ENCODE measurements at regions not wholly inside any gene's neighbourhood (a gene's known extent, or its start where the extent isn't known, plus 50 kb on each side); places are given as distances from the start of the nearest gene placed in this dataset.
A peak's percentile ranks its signal among the peaks of the same experiment; 100 is the strongest.
"Not testable (repeated sequence)": the region's sequence is repeated elsewhere in the genome, so short reads cannot be mapped to it uniquely, and the experiment has no call there.

DNA sequence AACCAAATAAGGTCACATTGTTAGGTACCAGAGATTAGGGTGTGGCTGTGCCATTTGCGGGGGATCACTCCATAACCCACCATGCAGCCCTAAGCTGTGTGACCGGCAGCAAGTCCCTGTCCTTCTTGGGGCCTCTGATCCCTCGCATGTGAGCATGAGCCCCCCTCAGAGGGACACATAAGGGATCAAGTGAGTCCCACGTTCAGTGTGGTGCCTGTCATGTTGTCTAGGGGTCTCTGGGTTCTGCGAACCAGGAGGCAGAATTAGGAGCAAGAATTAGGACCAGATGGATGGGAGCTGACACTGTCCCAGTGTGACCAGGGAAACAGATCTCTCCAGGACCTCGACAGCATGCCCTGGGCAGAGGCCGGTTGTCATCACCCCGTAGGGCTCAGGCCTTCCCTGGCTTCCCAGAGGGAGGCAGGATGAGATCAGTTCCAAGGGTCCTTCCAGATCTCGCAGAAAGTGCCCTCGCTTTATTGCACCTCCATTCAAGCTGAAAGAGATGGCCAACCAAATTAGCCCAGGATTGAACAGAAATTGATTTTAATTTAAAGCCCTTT, 113.2 kb upstream of the OTOS start:
- no peak for DNase-seq (ENCODE audit: low spot score)

DNA sequence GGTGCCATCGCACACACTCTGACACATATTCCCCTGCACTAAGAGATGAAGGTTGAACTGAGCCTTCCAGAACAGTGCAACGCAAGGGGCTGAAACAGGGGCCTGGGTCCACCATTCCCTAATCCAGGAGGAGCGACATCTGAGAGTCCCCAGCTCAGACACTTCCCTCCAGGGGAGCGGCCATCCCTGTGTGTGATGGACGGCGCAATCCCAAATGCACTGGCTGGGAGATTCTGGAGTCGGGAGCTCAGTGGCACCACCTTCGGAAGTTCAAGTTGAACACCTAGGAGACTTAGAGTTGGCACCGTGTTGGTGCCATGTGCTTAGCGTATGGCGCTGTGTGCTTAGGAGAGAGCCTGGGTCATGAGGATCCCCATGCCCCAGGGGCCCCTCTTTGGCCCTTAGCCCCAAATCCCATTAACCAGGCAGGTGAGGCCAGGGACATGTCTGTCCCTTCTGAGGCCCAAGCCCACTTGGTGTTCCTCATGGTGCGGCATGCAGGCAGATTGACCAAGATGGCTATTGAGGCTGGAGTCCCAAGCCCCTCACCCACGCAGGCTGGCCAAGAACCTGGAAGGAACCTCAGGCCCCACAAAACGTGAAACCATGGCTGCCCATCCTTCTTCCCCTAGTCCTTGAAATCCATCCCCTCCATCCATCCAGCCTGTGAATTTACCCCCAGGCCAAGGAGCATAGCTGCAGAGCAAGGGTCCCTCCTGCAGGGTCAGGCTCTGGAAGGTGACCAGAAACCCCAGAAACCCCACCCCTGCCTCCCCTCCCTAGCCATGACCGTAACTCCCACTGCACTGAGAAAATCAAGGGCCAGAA, 114.1 kb upstream of the OTOS start:
- no peak for DNase-seq (ENCODE audit: low spot score)

DNA sequence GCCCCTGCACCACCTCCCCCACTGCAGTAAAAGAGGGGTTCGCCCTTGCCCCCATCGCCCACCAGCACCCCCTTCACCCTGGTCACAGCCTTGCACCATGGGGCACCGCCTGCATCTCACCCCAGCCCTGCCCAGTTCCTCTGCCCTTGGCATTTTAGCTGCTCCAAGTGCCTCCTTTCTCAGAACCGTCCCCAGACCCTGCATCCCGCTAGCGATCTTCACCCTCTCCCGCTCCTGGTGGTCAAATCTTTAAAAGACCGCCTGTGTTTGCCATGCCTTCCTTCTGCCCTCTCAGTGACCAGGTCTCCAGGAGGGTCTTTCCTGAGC, 114.7 kb upstream of the OTOS start:
- DNase-seq (ENCODE audit: low spot score): no peak

DNA sequence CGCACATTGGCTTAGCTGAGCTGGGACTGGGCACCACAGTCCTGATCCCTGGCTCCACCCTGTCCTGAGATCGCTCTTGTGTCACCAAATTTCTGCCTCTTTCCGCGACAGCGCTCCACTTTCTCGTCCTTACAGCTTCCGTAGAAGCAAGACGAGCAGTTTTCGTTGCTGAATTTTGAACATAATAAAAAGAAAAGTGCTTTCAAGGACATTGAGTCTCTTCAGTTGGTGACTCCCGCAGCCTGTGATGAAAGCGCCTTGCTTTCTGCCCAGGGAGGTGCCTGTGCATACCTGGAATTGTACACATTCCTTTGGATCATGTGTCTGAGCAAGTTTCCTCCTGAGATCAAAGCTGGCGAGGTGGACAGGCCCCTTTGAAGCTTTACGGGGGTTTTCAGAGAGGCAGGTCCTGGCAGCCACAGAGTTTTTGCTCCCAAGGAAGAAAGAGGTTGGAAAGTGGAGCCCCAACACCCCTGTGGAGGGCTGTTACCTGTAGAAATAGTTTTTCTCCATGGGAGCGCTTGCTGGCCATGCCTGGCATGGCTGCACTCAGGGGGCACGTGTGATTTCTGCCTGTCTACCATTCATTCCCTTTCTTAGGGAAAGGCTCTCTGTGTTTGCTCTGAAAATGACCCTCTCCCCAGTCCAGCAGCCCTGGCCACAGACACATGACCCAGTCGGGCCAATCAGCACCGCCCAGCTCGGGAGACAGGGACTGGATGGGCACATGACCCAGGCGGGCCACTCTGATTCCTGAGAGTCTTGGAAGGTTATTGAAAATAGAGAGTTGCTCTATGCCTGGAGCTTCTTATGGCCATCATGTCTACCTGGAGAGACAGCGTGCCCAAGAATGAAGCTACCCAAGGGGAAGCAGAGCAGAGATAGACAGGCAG, 115.6 kb upstream of the OTOS start:
- DNase-seq (ENCODE audit: low spot score): peak; percentile 62

DNA sequence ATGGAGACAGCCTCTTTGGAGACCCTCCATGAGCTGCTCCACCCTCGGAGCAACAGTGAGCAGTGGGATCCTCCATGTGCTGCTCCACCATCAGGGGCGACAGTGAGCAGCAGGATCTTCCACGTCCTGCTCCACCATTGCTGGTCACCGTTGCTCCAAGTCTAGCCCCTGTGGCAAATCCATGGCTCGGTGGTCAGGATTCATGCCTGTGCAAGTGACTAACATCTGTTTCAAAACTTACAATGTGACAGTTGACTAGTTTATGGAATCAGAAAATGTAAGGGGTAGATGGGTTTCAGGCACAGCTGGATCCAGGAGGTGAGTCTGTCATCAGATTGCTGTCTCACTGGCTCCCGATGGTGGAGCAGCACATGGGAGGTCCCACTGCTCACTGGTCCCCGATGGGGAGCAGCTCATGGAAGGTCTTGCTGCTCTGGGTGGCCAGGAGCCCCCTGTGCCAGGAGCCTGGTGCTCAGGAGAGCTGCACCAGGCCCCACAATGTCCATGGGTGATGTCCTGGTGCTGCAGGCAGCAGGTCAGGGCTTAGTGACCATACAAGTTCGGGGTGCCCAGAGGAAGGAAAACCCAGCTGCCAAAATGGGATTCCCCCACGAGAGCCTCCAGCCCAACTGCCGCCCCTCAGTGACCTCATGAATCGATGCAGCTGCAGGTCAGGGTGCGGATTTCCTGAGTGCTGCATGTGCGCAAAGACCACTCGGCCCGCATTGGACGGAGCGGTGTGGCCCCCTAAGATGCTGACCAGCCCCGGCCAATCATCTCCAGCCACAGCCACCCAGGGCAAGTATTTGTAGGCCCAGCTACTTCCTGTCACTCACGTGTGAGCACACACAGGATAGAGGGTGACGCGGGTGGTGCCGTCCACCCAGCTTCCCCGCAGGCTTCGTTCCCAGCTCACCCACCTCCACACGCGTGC, 116.5 kb upstream of the OTOS start:
- DNase-seq (ENCODE audit: low spot score): no peak

DNA sequence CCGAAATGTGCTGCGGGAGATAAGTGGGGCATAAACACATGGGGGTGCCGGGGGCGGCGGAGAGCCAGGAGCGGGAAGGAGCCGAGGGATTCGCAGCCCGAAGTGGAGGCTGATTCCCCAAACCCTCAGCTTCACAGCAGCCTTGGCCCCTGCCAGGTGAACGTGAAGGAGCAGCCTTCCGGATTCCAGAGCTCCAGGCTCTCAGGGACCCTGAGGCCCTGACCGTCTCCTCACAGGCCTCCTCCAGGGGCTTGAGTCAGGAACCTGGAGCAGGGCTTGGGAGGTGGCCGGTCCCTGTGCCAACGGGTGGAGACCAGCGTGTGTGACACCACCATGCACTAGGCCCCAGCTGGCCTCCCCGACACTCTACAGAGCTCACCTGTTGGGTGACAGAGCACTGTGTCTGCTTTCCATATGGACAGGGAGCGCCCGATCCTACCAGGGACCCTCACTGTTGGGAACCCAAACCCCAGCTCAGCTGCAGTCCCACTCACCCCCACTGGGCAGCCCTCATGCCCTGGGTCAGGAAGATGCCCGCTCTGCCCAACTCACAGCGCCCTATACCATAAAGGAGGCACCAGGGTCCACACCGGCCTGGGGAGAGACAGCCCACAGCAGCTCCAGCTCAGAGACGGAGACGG, 117.6 kb upstream of the OTOS start:
- no peak for DNase-seq (ENCODE audit: low spot score)

DNA sequence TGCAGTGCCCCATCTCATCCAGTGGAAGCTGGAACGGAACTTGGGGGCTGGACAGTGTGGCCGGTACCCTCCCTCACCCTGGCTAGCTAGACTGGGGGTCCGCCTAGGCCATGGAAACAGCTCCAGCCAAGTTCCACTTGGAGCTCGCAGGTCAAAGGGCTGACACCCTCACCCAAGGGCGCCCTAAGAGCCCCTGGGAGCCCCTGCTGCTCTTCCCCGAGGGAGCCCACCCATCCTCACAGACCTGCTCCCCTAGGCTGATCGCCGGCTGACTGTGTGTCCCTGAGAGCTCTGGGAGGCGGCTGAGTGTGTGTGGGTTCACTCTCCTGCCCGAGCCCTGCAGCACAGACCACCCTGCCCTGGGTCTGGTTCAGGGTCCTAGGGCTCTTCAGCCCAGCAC, 118.2 kb upstream of the OTOS start:
- no peak for DNase-seq (ENCODE audit: low spot score)

DNA sequence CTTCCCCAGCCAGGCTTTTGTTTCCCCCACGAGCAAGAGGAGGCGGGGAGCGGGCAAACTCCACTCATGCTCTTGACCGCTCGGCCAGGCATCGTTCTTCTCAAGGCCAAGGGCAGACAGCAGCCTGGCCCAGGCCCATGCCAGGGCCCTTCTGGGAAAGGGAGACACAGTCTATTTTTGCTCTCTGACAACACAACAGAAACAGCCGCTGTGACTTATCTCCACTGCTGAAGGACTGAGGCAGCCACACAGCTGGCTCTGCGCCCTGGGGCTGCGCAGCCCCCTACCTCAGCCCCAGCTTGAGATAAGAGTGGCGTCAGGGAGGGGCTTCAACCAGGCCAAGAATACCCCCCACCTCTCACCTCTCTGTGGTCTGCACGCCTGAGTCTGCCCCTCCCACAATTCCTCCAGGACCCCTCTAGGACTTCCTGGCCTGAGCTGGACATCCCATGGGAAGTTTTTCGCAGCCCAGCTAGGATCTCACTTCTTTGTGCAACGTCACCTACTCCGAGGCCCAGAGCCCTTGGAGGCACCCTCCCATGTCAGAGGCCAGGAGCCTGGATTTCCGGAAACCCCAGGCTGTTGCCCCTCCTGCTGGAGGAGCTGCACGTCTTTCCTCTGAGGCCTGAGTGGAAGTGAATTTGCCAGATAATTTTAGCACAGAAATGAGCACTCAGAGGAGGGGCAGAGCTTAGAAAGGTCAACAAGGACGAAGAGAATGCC, 118.9 kb upstream of the OTOS start:
- no peak for DNase-seq (ENCODE audit: low spot score)

DNA sequence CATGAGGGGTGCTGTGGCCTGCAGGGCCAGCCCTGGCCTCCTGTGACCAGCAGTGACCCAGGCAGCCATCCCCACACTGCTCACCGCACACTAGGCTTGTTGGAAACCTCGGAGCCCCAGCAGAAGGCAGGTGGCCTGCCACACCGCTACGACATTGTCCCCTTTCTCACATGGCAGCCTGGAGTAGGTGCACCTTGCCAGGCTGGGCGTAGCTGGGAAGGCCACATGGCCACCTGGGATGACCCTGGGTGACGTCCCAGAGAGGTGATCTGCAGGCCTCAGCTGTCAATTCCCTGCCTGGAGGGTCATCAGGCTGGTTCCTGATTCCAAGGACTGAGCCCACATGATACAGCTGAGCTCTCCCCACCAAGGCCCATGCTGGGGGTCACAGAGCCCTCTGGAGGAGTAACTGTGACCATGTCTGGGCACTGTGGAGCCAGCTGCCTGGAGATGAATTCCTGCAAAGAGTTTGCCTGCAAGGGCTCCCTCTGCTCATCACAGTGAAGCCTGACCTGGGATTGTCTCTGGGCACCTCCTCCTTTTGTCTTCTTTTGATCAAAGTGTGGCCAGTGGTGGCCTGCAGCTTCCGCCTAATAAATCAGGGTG, 119.6 kb upstream of the OTOS start:
- no peak for DNase-seq (ENCODE audit: low spot score)

DNA sequence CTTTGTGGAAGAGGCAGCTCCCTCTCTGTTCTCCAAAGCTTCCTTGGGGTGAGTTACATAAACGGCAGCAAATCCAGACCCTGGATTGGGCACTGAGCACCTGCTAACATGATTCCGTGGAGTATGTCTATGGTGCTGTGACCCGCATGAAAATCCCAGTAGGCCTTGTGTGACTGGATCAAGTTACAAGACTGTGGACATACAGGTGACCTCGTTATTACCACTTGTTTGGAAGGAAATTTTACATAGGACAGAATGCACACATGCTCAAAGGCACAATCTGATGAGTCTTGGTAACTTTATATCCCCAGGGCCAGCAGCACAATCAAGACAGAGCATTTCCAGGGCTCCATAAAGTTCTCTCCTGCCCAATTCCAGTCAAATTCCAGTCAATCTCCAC, 120.2 kb upstream of the OTOS start:
- DNase-seq (ENCODE audit: low spot score): no peak

DNA sequence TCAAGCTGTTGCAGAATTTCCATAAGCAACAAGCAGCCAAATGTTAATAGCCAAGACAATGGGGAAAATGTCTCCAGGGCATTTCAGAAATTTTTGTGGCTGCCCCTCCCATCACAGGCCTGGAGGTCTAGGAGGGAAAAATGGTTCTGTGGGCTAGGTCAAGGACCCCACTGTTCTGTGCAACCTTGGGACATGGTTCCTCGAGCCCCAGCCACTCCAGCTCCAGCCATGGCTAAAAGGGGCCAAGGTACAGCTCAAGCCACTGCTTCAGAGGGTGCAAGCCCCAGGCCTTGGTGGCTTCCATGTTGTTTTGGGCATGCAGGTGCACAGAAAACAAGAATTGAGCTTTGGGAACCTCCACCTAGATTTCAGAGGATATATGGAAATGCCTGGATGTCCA, 122.1 kb upstream of the OTOS start:
- not testable (repeated sequence) for DNase-seq (ENCODE audit: low spot score)

DNA sequence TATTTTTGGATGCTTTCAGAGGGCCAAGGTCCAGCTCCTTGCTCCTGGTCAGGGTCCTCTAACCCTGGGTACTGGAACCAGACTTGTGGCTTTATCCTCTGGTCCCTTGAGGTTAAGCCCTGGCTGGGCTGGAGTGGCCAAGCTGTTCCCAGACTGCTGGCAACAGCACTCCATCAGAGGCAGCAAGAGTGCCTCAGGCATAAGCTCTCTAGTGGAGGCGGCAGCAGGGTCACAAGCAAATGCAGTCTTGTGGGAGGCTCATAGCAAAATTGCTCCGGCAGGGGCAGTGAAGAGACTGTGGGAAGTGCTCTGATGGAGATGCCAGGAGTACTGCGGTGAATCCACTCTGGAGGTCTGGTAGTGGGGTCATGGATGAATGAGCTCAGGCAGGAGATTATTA, 128.9 kb upstream of the OTOS start:
- no peak for DNase-seq (ENCODE audit: low spot score)

DNA sequence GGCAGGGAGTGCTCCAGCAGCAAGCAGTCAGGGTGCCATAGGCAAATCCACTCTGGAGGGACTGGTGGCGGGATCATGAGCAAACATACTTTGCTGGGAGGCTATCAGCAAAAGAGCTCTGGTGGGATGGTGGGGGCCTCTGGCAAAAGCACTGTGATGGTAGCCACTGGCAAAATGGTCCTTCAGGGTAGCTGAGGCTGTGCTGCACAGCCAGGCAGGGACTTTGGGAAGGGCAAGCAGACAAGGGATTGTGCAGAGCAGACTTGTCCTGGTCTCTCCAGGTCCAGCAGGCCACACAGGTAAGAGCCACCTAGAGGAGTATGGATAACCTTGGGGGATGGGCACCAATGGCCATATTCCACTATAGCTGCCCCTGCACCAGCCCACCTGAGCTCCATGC, 129.4 kb upstream of the OTOS start:
- DNase-seq (ENCODE audit: low spot score): no peak

DNA sequence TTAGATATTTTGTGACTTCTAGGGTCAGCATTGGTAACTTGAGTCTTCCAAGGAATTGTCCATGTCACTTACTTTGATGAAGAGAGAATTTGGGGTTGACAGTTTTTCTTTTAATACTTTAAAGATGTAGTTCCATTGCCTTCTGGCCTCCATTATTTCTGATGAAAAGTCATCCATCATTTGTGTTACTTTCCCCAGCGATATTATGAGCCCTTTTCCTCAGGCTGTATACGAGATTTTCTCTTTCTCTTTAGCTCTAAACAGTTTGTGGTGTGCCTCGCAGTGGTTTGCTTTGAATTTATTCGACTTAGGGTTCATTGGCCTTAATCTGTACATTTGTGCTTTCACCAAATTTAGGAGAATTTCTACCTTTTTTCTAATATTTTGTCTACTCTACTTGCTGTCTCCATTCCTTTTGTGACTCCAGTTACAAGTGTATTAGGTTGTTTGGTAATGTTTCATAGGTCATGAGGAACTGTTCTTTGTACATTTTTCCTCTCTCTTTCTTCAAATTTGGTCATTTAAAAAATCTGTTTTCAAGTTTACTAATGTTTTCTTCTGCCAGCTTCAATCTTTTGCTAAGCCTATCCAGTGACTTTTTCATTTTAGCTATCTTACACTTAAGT, 131.4 kb upstream of the OTOS start:
- DNase-seq (ENCODE audit: low spot score): no peak

DNA sequence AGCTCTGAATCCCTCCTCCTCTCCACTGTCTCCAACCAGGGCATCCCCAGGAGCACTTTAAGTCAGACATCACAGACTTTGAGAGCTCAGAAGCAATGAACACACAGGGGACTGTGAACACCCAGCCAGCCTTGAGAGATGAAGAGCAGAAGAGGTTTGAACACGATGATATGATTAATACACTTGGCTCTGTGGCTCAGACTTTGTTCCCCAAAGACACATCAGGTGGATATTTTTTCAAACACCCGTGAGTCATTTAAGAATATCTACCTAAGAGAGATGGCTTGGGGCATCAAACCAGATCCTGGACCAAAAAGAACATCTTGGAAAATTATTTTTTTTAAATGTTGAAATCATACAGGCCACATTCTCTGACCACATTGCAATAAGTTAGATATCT, 134.9 kb upstream of the OTOS start:
- no peak for DNase-seq (ENCODE audit: low spot score)

DNA sequence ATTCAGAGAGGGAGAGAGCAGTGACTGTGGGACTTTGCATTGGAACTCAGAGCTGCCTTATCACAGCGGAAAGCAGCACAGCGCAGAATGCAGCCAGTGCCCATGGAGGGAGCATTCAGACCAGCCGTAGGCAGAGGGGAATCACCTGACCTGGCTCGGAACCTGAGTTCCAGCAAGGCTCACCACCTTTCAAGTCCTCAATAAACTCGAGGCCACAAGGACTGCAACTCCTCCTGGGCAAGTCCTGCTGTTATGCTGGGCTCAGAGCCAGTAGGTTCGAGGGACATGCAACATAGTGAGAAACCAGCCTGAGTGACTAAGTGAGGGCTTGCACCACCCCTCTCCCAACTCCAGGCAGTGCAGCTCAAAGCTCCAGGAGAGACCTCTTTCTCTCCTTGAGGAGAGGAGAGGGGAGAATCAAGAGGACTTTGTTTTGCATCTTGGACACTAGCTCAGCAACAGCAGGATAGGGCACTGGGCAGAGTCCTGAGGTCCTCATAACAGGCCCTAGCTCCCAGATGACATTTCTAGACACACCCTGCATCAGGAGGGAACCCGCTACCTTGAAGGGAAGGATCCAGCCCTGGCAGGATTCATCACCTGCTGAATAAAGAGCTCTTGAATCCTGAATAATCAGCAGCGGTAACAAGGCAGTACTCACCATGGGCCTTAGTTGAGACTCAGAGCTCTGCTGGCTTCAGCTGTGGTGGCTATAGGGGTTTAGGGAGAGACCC, 136.8 kb upstream of the OTOS start:
- DNase-seq (ENCODE audit: low spot score): no peak

DNA sequence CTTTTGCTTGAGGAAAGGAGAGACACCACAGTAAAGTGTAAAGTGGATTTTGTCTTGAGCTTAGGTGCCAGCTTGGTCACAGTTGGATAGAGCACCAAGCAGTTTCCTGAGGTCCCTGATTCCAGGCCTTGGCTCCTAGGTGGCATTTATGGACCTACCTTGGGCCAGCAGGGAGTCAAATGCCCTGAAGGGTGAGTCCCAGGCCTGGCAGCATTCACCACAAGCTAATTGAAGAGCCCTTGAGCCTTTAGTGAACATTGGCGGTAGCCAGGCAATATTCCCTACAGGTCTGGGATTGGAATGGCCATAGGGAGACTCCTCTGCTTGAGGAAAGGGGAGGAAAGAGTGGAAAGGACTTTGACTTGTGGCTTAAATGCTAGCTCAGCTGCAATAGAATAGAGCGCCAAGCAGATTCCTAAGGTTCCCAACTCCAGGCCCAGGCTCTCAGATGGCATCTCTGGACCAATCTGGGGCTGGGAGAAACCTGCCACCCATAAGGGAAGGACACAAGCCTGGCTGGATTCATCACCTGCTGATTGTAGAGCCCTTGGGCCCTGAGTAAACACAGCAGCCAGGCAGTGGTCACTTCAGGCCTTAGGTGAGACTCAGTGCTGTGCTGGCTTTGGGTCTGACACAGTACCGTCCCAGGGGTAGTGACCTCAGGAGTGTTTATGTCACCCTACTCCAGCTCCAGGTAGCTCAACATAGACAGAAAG, 137.5 kb upstream of the OTOS start:
- DNase-seq (ENCODE audit: low spot score): no peak

DNA sequence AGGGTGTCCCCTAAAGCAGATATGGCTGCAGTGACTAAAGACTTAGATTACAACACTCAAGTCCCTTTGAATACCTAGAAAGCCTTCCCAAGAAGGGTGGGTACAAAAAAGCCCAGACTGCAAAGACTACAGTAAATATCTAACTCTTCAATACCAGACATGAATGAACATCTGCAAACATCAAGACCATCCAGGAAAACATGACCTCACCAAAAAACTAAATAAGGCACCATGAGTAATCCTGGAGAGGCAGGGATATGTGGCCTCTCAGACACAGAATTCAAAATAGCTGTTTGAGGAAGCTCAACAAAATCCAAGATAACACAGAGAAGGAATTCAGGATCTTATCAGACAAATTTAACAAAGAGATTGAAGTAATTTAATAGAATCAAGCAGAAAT, 138.2 kb upstream of the OTOS start:
- DNase-seq (ENCODE audit: low spot score): no peak
